ENCODE measurements at regions not wholly inside any gene's neighbourhood (a gene's known extent, or its start where the extent isn't known, plus 50 kb on each side); places are given as distances from the start of the nearest gene placed in this dataset.

DNA sequence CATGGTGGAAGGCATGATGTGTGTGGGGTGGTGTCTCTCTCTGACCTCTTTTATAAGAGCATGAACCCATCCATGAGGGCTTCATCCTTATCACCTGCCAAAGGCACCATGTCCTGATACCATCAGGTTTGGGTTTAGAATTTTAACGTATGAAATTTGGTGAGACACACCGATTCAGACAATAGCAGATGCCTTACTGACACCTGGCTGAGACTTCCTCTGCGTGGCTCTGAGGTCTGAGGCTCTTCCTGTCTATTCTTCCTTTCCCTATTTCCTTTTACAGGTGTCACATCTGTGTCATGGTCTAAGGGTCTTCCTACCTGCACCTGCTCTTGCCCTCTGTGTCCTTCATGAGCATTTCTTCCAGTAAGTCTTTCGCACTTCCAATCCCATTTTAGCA, 320.7 kb upstream of the CLNK start:
- TF ChIP-seq CTCF (IDR thresholded peaks at IDR 0.05; ENCODE audit: borderline replicate concordance, extremely low read depth, low read length, poor library complexity, severe bottlenecking), result no peak
- TF ChIP-seq EZH2 (IDR thresholded peaks at IDR 0.05; ENCODE audit: borderline replicate concordance, low read depth, low read length, severe bottlenecking), result no peak

Measured in DND-41 (cell line).